Mesothelial cell of epicardium (in vitro differentiated cells): ENCODE measurements at regions not wholly inside any gene's neighbourhood (a gene's known extent, or its start where the extent isn't known, plus 50 kb on each side); places are given as distances from the start of the nearest gene placed in this dataset.

Experiments used
- DNase-seq, 2 experiments: peaks; one replicate each; pipeline ENCODE4 v3.0.0; 2021; ENCODE audit warnings: low spot score in 2 of 2; ENCODE audit not compliant: unreplicated experiment in 2 of 2
- H3K27ac Mint-ChIP-seq: 2 replicates; pipeline ENCODE4 v1.8.0; 2021; ENCODE audit warnings: mixed read lengths
- H3K27me3 Mint-ChIP-seq: 2 replicates; pipeline ENCODE4 v1.8.0; 2021; ENCODE audit warnings: low read depth, mixed read lengths
- H3K36me3 Mint-ChIP-seq: 2 replicates; pipeline ENCODE4 v1.8.0; 2021; ENCODE audit warnings: mixed read lengths
- H3K4me1 Mint-ChIP-seq: 2 replicates; pipeline ENCODE4 v1.8.0; 2021; ENCODE audit warnings: mixed read lengths
- H3K4me3 Mint-ChIP-seq: 2 replicates; pipeline ENCODE4 v1.8.0; 2021; ENCODE audit warnings: mild to moderate bottlenecking, moderate library complexity, mixed read lengths
- H3K9me3 Mint-ChIP-seq: 2 replicates; pipeline ENCODE4 v1.8.0; 2021; ENCODE audit warnings: mixed read lengths
- CTCF ChIP-seq: fragments of 200-600 bp; sonication (generic); IDR thresholded peaks from one replicate; pipeline ENCODE4 v1.5.0; 2021; ENCODE audit warnings: antibody characterized with exemption; ENCODE audit not compliant: unreplicated experiment

- TF ChIP-seq CTCF: no peak
- DNase-seq: no peak
- Mint-ChIP-seq H3K36me3 (no peaks in the 10 kb centered on the region), H3K27ac (no peak overlapping the region), H3K4me1 (no peaks in the 10 kb centered on the region), H3K4me3 (no peak overlapping the region), H3K9me3 (no peaks in the 10 kb centered on the region), H3K27me3 (no peaks in the 10 kb centered on the region)
Observed at GRCh38 chr4:100657187-100657586, 139.4 kb upstream of the EMCN start.

GRCh38 chr4:100651499-100652175, 133.8 kb upstream of the EMCN start:
- Mint-ChIP-seq H3K27ac (no peak overlapping the region), H3K4me3 (no peak overlapping the region), H3K36me3 (no peaks in the 10 kb centered on the region), H3K9me3 (peaks cover 3% of the 10 kb centered on the region), H3K4me1 (peaks cover 3% of the 10 kb centered on the region), H3K27me3 (no peaks in the 10 kb centered on the region)
- DNase-seq: no peak
- TF ChIP-seq CTCF: no peak

- H3K4me3 Mint-ChIP-seq: no peak overlapping the region
- DNase-seq: no peak
- no peak overlapping the region for H3K27ac Mint-ChIP-seq
- H3K27me3 Mint-ChIP-seq: no peaks in the 10 kb centered on the region
- peaks cover 3% of the 10 kb centered on the region for H3K4me1 Mint-ChIP-seq
- H3K9me3 Mint-ChIP-seq: peaks cover 3% of the 10 kb centered on the region
- TF ChIP-seq CTCF: no peak
- H3K36me3 Mint-ChIP-seq: no peaks in the 10 kb centered on the region
Observed at GRCh38 chr4:100649417-100649816, 131.6 kb upstream of the EMCN start.

GRCh38 chr4:100644150-100644549, 126.3 kb upstream of the EMCN start:
- H3K27me3 Mint-ChIP-seq: no peaks in the 10 kb centered on the region
- no peak for TF ChIP-seq CTCF
- H3K4me3 Mint-ChIP-seq: no peak overlapping the region
- H3K36me3 Mint-ChIP-seq: no peaks in the 10 kb centered on the region
- DNase-seq: no peak
- no peaks in the 10 kb centered on the region for H3K4me1 Mint-ChIP-seq
- no peak overlapping the region for H3K27ac Mint-ChIP-seq
- no peaks in the 10 kb centered on the region for H3K9me3 Mint-ChIP-seq

GRCh38 chr4:100641336-100641735, 123.5 kb upstream of the EMCN start:
- Mint-ChIP-seq H3K27me3 (no peaks in the 10 kb centered on the region), H3K36me3 (no peaks in the 10 kb centered on the region), H3K4me3 (no peak overlapping the region), H3K27ac (no peak overlapping the region), H3K4me1 (no peaks in the 10 kb centered on the region), H3K9me3 (peaks cover 25% of the 10 kb centered on the region)
- DNase-seq: no peak
- no peak for TF ChIP-seq CTCF

GRCh38 chr4:100635899-100636298, 118.1 kb upstream of the EMCN start:
- Mint-ChIP-seq H3K27ac (no peak overlapping the region), H3K9me3 (peaks cover 26% of the 10 kb centered on the region), H3K4me1 (no peaks in the 10 kb centered on the region), H3K36me3 (no peaks in the 10 kb centered on the region), H3K4me3 (no peak overlapping the region), H3K27me3 (no peaks in the 10 kb centered on the region)
- TF ChIP-seq CTCF: no peak
- no peak for DNase-seq
